ENCODE measurements at regions not wholly inside any gene's neighbourhood (a gene's known extent, or its start where the extent isn't known, plus 50 kb on each side); places are given as distances from the start of the nearest gene placed in this dataset.
"Not testable (repeated sequence)": the region's sequence is repeated elsewhere in the genome, so short reads cannot be mapped to it uniquely, and the experiment has no call there.

DNA sequence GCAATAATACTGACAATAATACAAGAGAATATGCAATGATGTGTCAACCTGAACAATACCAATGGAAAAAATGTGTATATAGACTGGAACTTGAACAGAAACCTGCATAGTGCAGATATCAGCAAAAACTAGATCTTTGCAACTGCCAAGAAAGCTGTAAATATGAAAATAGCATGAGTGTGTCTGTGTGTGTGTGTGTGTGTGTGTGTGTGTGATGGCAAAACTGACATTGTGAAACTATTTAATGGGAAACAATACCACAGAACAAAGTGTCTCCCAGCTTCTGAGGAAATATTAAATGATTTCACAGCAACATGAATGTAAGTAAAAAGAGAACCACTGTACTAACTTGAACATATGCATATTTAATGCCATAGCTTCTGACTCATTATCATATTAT lies 558.2 kb upstream of the LINC00305 start:
- no peak for DNase-seq

DNA sequence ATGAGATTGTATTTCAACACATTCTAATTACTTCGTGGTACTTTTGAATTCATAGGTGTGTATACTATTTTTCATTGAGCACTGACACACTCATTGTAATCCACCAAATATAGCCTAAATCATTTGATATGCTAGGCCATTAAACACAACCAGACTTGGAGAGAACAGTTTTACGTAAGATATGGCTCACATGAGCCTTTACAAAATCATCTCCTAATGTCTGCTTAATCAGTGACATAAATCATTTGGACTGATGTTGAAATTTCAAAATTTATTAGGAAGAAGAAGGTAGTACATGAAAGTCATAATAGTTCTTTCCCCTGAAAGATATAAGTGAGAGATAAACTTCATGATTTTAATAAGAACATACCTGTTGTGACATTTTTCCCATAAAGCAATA lies 550.2 kb upstream of the LINC00305 start:
- no peak for DNase-seq

DNA sequence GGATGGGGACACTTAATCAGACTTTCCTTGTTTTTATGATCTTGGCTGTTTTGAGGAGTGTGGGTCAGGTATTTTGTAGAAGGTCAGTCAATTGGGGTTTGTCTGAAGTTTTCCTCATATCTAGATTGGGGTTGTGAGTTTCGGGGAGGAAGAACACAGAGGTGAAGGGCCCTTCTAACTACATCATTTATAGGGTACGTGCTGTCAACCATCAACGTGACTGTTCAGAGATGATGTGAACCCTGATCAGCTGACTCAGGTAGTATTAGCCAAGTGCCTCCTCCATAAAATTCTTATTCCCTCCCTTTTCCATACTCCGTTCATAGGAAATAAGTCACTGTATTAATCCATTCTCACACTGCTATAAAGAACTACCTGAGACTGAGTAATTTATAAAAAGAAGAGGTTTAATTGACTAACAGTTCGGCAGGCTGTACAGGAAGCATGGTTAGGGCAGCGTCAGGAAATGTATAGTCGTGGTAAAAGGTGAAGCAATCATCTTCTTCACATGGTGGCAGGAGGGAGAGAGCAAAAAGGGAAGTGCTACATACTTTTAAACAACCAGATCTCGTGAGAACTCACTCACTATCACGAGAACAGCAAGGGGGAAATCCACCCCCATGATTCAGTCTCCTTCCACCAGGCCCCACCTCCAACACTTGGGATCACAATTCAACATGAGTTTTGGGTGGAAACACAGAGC lies 547.1 kb upstream of the LINC00305 start:
- DNase-seq, result no peak

DNA sequence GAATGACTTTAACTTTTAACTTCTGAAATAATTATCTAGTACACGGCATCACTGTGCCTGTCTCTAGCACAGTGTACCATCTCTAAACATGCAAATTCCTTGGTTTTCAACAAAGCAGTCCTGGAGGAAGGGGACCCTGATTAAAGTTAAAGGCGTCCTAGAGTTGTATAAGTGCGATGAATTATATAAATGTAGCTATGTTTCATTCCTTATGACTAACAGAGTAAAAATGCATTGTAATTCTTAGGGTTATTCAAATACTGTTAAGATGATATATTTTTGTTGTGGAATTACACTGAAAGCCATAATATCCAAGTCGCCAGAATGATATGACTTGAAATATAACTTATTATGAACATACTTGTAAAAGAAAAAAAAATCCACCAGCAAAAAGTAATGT lies 544.9 kb upstream of the LINC00305 start:
- DNase-seq, result no peak

DNA sequence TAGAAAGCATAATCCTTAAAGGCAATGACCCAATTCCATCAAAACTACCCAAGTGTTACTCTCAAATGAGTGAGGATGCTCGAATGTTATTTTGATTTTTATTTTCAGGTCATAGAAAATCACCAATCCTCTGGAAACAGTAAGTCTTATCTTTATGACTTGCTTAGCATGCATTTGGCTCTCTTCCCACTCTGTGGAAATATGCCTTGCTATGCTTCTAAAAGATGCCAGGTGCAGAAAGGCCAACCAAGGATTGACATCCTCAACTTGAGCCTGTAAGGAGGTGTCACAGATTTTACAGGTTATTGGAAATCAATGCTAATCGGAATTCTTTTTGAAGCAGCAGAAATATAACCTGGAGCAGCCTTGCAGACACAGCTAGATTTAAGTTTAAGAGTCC lies 543.9 kb upstream of the LINC00305 start:
- no peak for DNase-seq

DNA sequence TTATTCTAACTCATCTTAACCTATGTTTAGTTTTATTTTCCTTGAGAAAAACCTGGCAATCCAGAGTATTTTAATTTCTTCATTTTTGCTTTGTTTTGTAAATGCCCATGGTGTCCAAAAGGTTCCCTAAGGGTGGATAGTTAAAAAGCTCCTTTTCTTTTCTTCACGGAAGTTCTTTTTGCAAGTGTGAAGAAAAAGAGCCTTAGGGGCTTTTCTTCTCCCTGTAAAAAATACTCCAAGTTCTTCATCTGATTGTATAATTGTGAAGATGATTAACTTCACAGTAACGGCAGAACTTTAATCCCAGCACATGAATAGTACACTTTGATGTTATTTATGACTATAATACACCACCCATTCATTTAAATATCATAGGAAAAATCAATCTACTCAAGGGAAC lies 530.2 kb upstream of the LINC00305 start:
- DNase-seq, result no peak

DNA sequence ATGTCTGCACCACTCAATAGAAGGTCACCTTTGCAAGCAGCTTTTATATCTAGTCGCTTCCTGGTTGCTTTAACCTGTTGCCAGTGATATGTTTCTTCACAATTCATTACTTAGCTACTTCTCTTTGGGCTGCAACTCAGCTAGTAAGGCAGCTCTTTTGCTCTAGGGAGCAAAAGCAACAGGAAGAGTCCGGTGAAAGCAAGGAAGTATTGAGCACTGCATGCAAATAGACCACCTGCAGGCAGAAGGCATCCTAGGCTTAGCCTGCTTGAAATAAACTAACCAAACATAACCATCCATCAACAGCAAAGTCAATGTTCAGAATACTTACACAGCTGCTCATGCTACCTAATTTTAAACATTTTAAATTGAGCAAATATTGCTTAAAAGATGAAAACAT lies 529.2 kb upstream of the LINC00305 start:
- no peak for DNase-seq

DNA sequence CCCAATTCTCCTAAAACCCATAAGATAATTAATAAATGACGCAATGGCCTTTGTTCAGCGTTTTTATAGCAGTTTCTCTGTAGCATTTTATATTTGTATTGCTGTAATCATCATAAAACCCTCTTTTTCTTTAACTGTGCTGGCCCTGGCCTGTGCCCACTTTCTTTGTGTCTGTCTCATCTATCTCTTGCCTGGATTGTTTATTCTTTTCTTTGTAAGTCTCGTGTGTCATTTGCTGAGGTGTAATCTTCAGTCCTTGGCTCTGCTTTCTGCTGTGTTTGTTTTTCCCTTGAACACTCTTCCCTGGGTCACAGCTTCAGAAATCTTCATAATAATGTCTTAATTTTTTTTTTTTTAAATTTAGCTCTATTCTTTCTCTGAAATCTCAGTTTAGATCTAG lies 525.8 kb upstream of the LINC00305 start:
- no peak for DNase-seq

DNA sequence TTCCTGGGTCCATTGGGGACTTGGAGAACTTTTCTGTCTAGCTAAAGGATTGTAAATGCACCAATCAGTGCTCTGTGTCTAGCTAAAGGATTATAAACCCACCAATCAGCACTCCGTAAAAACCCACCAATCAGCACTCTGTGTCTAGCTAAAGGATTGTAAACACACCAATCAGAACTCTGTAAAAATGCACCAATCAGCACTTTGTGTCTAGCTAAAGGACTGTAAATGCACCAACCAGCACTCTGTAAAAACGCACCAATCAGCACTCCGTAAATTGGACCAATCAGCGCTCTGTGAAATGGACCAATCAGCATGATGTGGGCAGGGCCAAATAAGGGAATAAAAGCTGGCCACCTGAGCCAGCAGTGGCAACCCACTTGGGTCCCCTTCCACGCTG lies 522.4 kb upstream of the LINC00305 start:
- DNase-seq, result not testable (repeated sequence)

DNA sequence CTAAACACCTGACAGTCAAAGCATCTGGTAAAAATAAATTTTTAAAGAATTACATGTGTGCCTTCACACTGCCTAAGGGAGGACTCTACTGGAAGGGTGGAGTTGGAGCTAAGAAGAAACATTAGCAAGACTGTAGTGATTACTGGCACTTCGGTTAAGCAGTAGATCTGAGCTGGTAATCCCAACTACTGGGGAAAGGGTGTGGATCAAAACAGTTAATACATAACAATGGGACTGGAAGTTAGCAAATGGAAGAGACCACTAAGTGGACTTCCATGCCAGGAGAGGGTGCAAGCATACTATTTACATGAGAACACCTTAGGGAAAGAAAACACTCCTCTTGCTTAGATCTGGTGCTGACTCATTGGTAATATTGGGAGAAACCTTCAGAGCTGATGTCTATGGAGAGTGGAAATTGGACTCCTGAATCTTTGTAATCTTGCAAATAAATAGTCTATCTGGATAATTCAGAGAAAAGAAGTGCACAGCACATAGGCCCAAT lies 519.6 kb upstream of the LINC00305 start:
- no peak for DNase-seq

DNA sequence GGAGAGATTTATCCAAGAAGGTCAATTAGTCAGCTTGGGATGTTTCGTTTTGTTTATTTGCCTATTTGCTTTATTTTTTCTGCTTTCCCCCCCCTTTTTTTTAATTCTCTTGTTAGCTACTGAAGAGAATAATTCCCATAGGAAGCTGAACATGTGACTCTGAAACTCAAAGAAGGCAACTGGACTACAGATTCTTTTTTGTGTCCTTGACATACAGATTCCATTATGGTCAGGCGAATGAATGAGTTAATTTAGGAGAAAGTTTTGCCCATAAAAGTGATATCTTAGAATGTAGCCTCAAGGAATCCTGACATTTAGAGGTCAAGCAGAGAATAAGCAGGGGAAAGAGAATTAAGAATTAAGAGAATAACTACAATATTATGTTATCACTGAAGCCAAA lies 514.2 kb upstream of the LINC00305 start:
- no peak for DNase-seq

DNA sequence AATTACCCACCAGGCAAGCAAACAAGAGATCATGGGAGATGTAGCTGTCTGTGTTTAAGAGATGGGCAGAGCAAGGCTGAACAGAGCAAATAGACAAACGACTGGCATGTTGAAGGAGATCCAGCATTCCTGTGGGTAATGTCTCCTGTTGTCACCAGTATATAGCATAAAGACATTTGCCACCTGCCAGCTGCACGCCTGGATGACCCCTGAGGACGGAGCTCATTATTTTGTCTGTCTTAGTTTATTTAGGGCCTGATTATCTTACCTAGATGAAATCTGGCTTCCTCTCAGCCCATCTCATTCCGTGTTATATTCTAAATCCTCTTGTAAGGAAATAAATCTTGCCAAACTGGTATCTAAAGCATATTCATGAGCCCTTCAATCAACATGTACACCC lies 510.3 kb upstream of the LINC00305 start:
- no peak for DNase-seq

DNA sequence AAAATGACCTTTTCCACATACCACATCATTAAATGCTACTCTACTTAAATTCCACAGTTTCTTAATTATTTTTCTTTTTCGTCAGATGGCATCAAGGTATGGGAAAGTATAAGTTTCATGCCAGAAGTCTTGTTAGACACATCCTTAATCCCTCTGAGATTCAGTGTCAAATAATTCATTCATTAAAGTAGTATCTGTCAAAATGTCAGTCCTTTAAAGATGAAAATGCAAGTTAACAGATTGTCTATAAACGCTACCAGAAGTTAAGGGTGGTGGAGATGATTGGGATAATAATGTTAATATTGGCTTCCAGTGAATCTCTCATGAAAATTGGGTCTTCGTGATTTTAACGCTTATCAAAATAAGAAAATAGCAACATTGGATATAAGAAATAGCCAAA lies 504.2 kb upstream of the LINC00305 start:
- DNase-seq, result no peak

DNA sequence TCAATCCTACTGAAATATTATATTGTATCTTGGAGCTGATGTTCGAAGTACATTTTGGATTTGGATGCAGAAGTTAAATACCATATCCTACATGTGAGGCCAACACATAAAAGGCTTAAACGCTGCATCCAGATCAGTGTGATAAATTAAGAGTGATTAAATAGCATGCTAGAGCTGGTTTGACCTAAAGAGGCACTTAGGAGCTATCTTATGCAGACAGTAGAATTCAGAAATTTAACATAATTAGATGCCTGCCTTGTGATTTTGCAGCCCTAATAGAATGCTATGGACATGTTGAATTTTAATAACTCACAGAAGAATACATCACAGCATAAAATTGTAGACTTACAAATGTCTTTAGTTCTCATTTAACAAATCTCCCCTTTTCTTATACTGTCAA lies 501.2 kb upstream of the LINC00305 start:
- no peak for DNase-seq

DNA sequence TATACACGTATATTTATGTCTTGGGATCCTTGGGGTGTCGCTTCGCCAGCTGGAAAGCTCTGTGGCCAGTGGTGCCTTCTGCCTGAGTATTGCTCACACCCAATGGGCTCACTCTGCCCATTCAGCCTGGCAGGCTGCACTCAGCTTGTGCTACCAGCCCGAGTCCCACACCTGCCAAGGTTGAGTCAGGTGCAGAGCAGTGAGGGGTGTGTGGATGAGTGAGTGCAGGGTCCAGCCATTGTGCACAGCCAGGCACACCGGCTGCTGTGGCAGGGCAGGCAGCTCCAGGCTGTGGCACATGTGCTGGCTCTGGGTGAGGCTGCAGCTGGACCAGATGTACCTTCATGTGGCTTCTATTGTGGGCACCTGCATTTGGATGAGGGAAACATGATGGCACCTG lies 496.9 kb upstream of the LINC00305 start:
- DNase-seq, result no peak

DNA sequence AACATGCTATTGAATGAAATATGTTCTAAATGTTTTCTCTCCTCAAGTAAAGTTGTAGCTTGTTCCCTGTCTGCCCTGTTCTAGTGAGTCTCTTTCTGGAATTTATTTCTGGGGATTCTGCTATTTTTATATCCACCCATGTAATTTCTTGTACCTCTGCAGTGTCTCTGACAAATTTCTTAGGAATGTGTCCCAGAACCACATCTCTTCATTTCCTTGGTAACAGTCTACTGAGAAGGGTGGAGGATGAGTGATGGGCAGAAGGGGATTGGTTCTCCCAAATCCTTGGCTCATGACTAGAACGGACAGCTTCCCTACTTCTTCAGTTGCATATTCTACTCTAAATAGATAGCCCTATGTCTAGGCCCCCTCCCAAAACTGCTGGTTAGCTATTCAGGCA lies 490.6 kb upstream of the LINC00305 start:
- DNase-seq, result no peak

DNA sequence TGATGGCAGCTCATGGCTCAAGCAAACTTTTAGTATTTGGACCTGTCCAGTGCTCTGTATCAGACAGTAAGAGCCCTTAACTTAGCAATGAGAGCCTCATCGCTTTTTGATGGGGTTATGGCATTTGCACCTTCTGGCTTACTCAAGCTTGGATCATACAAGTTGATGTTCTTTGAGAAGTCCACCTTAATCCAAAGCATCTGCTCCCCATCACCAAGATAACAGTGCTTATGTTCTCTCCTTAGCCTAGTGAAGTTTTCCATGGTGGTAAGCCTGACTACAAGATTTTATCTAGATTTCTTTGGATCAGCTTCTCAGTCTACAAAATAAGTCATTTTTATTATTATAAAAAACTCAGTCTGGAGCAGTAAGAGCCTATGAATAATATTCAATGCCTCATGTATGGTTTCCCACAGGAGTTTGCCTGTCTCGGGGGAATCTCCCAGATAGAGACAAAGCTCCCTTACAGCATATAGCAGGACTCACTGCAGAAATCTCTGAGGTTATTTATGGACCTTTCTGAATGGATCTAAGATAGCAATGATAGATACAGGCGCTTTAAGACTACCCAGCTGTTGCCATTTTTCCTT lies 472.2 kb upstream of the LINC00305 start:
- DNase-seq, result no peak

DNA sequence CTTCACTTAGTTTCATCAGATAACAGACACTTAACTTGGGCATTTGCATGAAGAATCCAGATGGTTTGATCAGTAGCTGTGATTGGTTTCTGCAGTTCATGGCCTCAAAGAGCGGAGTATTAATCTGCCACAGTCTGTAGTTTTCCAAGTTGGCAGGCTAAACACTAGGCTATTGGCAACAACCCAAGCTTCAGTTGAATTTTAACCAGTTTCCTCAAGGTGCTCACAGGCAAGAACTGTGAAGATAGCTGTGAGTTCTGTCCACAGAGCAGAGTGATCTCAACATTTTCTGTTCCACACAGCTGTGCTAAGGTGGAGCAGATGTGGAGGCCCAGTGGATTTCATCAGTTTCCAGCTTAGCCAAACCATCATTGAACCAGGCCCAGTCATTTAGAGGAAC lies 469.5 kb upstream of the LINC00305 start:
- DNase-seq, result no peak

DNA sequence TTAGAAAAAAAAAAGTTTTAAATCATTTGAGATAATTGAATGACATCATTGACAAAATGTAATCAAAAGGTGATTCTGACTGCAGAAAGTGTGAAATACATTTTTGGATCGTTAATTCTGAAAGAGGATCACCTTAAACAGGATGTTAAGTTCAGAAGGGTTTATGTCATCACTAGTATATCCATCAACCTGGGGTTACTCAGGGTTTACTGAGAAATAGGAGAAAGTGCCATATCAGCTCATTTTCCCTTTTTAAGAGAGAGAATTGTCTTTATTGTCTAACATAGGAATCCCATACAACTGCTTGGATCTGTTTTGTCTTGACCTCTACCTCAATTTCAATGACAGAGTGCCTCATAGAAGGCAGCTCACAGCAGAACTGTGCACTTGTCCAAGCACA lies 466.1 kb upstream of the LINC00305 start:
- no peak for DNase-seq

DNA sequence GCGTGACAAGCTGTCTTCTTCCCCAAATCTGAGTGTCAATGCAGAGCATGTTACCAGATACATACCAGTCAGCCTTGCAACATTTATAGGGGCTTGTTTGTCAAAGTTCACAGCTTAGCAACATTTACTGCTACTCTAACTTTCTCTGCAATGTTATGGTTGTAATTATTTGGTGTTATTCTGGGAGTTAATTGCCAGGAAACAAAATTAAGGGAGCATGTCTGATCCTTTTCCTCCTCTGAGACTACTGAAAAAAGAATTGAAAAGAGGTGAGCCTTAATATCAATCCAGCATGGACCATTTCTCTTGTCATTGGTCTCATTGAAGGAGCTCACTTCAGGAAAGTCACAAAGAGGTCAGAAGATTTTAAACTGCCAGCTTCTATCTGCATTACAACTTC lies 465.6 kb upstream of the LINC00305 start:
- no peak for DNase-seq

DNA sequence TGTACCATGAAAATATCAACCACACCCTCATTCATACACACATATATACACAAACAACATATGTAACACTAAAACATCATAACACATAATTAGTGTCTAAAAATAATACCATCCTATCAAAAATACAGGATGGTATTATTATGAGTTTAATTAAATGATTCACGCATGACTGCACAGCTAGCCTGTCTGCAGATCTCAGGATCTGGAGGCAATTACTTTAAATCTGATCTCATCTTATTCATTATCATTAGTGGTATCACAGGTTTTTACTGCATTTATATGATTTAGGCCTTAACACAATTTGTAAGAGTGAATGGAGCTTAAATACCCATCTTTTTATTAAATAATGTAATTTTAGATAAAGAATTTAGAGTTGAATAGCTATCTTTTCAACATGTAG lies 443.4 kb upstream of the LINC00305 start:
- DNase-seq, result no peak

DNA sequence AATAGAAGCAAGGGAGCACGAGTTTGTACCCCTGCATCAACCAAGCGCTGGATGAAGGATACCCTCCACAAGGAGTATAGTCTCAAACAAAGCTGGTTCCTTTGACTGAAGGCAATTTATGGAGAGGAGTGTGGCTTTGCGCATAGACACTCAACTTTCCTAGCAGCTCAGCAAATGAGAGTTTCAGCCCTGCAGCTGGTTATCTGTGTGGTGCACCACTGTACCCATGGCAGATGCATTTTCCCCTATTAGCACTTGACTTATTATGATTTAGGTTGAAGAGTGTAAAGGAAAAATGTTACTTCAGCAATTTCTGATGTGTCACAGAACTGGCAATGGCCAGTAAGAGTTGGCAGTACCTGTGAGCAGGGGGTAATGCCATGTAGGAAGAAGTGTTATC lies 440.1 kb upstream of the LINC00305 start:
- DNase-seq, result no peak

DNA sequence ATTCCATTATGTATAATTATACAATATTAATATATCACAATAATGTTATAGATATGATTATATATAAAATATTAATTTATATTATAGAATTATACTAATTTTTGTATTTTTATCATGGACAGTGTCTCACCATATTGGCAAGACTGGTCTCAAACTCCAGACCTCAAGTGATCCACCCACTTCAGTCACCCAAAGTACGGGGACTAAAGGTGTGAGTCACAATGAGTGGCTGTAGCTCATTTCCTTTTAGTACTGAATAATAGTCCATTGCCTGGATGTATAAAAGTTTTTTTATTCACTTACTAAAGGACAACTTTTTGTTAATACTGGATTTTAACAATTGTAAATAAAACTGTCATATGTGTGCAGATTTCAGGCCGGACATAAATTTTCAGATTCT lies 417.6 kb upstream of the LINC00305 start:
- DNase-seq, result no peak

DNA sequence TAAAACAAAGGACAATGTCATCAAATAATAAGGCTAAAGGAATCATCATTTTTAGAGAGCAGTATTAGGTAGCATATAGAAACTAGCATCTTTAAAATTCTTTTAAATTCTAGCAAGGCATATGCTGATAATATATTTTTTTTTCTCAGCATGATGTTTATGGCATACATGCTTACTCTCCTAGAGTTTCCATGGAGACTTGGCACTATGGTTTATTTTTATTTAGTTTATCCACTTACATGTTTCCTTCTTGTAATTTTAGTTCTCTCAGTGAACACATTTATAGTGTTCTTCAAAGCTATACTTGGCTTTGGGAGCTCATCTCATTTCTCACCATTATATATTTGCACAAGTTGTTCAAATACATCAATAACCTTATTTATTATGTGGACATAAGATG lies 413.8 kb upstream of the LINC00305 start:
- no peak for DNase-seq

DNA sequence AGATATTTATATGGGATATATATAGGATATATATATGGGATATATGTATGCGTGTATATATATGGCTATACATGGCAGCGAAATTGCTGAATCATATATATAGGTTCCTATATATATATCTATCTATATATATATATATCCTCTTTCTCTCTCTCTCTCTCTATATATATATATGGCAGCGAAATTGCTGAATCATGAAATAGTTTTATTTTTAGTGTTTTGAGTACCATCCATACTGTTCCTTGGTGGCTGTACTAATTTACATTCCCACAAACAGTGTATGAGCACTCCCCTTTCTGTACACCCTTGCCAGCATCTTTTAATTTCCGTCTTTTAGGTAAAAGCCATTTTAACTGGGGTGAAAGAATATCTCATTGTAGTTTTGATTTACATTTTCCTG lies 397.6 kb upstream of the LINC00305 start:
- no peak for DNase-seq

Data from CD4-positive, alpha-beta T cell treated with Interferon gamma for 1 hour (primary cell).